GM19467 (cell line): ENCODE measurements at regions not wholly inside any gene's neighbourhood (a gene's known extent, or its start where the extent isn't known, plus 50 kb on each side); places are given as distances from the start of the nearest gene placed in this dataset.
"Not testable (repeated sequence)": the region's sequence is repeated elsewhere in the genome, so short reads cannot be mapped to it uniquely, and the experiment has no call there.

Experiments
- ATAC-seq: cut with Tn5 transposase; IDR thresholded peaks from one replicate; pipeline ENCODE4 v1.9.1; 2021; ENCODE audit warnings: mild to moderate bottlenecking, moderate library complexity; ENCODE audit not compliant: unreplicated experiment

GRCh38 chr2:34875091-34875745, 1276.1 kb upstream of the FAM98A start:
- no peak for ATAC-seq

DNA sequence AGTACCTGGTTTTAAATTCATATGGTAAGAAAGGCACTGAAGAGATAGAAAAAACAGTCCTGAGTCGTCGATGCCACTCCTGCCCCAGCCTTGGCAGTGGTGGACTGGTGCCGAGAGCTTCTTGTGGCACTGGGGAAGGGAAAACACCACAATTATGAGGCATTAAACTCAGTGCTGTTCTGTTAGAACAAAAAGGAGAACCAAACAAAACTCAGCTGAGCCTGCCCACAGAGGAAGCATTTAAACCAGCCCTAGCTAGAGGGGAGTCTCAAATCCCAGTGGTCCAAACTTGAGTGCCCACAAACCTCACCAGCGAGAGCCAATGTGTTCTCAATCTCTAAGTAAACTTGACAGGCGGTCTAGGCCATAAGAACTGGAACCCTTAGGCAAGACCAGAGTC, 1254.5 kb upstream of the FAM98A start:
- no peak for ATAC-seq

GRCh38 chr2:34851804-34852203, 1252.7 kb upstream of the FAM98A start:
- no peak for ATAC-seq

DNA sequence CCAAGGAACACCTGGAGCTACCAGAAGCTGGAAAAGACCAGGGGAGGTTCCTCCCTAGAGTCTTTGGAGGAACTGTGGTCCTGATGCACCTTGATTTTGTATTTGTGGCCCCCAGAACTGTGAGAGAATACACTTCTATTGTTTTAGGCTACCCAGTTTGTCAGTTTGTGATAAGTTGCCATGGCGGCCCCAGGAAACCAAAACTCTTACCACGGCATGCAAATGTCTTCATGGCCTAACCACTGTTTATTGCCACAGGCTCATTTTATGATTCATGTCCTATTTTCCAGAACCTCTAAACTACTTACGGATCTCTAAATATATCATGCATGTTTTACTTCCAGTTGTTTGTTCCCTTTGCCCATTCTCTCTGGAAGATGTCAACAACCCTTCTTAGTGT, 1250.7 kb upstream of the FAM98A start:
- ATAC-seq = no peak

DNA sequence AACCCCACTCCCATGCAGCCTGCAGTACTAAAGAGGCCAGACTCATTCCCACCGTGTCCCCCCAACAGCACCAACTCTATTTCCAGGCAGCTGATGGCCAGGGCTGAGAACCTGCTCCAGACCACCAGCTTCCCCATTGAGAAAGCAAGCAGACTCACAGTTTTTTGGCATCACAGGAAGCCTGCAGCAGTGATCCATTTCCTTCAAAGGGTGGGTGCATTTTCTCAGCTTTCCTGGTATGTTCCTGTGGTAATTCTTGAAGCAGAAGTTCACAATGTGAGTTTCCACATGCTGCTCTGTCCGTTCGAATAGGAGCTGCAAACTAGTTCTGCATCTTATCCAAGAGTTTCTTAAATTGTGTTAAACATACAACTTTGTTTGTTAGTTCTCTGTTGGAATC, 1249.6 kb upstream of the FAM98A start:
- no peak for ATAC-seq

DNA sequence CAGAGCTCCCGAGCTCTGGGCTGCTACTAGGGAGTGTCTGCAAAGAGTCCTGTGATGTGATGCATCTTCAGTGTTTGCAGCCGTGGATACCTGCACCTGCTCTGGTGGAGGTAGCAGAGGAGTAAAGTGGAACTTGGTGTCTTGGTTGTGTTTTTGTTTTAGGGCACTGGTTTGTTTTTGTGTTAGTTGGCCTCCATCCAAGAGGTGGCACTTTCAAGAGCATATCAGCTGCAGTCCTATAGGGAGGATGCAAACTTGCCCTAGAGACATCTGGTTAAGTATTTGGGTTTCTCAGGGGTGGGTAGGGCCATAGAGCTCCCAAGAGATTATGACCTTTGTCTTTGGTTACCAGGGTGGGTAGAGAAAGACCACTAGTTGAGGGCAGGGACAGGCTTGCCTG, 1249.0 kb upstream of the FAM98A start:
- no peak for ATAC-seq

- no peak for ATAC-seq
Measured at GRCh38 chr2:34844629-34845028, 1245.5 kb upstream of the FAM98A start.

- no peak for ATAC-seq
Measured at GRCh38 chr2:34838408-34838807, 1239.3 kb upstream of the FAM98A start.

- ATAC-seq = no peak
Measured at GRCh38 chr2:34836361-34836760, 1237.3 kb upstream of the FAM98A start.

GRCh38 chr2:34831096-34831495, 1232.0 kb upstream of the FAM98A start:
- no peak for ATAC-seq

- no peak for ATAC-seq
Measured at GRCh38 chr2:34828481-34828880, 1229.4 kb upstream of the FAM98A start.

DNA sequence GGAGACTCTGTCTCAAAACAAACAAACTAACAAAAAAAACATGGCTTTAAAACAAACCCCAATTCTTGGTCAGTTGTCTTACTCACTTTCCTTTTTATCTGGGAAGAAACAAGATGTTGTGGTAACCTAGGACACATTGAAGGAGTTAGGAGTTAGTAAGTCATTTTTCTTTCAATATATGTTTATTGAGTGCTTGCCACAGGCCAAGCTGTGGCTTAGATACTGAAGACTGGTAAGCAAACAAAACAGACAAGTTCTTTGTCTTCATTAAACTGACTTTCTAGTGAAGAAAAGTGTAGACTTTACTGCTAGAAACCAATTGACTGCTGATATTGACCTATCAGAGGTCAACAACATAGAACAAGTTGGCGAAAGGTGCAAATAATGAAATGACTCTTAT, 1228.3 kb upstream of the FAM98A start:
- ATAC-seq = no peak

GRCh38 chr2:34825686-34826085, 1226.6 kb upstream of the FAM98A start:
- no peak for ATAC-seq

- ATAC-seq = no peak
Measured at GRCh38 chr2:34822616-34823015, 1223.5 kb upstream of the FAM98A start.

GRCh38 chr2:34815052-34815741, 1216.1 kb upstream of the FAM98A start:
- ATAC-seq = no peak

GRCh38 chr2:34810456-34810855, 1211.4 kb upstream of the FAM98A start:
- no peak for ATAC-seq

GRCh38 chr2:34808426-34808825, 1209.3 kb upstream of the FAM98A start:
- no peak for ATAC-seq

- no peak for ATAC-seq
Measured at GRCh38 chr2:34806891-34807290, 1207.8 kb upstream of the FAM98A start.

GRCh38 chr2:34806396-34806795, 1207.3 kb upstream of the FAM98A start:
- ATAC-seq = no peak

- no peak for ATAC-seq
Measured at GRCh38 chr2:34799556-34799955, 1200.5 kb upstream of the FAM98A start.

GRCh38 chr2:34795586-34795985, 1196.5 kb upstream of the FAM98A start:
- not testable (repeated sequence) for ATAC-seq

- ATAC-seq = no peak
Measured at GRCh38 chr2:34789169-34789568, 1190.1 kb upstream of the FAM98A start.

- ATAC-seq = no peak
Measured at GRCh38 chr2:34787341-34787740, 1188.2 kb upstream of the FAM98A start.
